GM18517 (cell line): ENCODE measurements at regions not wholly inside any gene's neighbourhood (a gene's known extent, or its start where the extent isn't known, plus 50 kb on each side); places are given as distances from the start of the nearest gene placed in this dataset.

Source experiments
- ATAC-seq: cut with Tn5 transposase; IDR thresholded peaks from one replicate; pipeline ENCODE4 v1.9.1; 2021; ENCODE audit warnings: mild to moderate bottlenecking, moderate library complexity; ENCODE audit not compliant: unreplicated experiment

- ATAC-seq, result no peak
Observed at GRCh38 chr3:182606905-182607504, 186.3 kb upstream of the ATP11B start.

DNA sequence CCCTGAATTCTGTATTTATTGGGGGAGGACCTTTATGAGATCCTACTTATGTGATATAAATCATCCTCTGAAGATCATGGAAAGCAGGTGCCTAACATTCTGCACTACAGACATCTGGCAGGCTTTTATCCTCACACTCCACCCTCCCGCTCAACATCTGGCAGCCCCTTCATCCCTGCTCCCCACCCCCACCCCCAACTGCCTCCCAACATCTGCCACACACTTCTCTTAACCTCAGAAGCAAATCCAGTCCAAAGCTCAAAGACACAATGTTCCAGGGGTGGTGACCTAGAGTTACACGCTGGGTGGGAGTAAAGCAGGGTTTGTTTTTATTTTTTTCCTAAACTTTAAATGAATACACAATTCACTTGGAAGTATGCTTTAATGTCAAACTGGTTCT is 184.5 kb upstream of the ATP11B start:
- ATAC-seq, result no peak

DNA sequence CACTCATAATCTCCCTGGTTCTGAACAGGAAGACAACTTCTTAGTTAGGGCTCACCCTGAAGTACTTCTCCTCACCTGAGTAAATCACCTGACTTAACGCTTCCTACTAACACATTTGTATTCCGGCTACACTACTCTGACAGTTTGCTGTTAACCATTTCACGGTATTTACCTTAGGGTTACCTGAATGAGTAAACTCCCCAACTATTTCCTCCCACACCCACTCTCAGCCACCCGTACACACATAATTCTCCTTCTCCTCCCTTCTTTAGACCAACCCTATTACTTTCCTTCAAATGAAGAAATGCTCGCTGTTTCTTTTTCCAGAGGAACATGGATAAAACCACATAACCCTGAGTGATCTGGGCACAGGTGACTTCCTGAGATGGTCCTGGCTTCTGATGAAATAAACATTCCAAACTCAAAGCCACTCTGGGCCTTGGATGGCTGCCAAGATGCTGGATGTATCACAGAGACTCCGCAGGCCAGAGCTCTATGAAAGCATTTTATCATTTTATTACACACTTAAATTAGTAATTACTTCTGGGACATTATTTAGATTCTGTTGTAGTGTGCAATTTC is 183.6 kb upstream of the ATP11B start:
- ATAC-seq, result no peak

GRCh38 chr3:182612332-182612731 is 181.0 kb upstream of the ATP11B start:
- no peak for ATAC-seq

DNA sequence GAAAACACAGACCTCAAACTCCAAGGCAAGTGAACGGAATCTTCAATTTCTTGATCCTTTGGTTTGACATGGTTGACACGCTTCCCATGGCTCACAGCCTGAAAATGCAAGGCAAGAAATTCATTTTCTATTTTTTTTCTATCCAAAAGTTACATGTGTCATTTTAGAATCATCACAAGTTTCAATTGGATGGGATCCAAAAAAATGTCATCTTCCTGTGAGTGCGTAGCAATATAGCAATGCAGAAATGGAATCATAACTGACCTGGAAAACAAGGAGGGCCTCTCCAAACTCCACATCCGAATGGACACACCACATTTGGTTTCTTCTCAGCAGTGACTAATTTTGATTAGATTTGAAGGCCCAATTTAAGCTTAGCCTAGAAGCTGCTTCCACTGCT is 175.8 kb upstream of the ATP11B start:
- no peak for ATAC-seq

GRCh38 chr3:182618085-182618732 is 175.1 kb upstream of the ATP11B start:
- no peak for ATAC-seq

- no peak for ATAC-seq
Observed at GRCh38 chr3:182618981-182619591, 174.2 kb upstream of the ATP11B start.

GRCh38 chr3:182620723-182621434 is 172.4 kb upstream of the ATP11B start:
- no peak for ATAC-seq

DNA sequence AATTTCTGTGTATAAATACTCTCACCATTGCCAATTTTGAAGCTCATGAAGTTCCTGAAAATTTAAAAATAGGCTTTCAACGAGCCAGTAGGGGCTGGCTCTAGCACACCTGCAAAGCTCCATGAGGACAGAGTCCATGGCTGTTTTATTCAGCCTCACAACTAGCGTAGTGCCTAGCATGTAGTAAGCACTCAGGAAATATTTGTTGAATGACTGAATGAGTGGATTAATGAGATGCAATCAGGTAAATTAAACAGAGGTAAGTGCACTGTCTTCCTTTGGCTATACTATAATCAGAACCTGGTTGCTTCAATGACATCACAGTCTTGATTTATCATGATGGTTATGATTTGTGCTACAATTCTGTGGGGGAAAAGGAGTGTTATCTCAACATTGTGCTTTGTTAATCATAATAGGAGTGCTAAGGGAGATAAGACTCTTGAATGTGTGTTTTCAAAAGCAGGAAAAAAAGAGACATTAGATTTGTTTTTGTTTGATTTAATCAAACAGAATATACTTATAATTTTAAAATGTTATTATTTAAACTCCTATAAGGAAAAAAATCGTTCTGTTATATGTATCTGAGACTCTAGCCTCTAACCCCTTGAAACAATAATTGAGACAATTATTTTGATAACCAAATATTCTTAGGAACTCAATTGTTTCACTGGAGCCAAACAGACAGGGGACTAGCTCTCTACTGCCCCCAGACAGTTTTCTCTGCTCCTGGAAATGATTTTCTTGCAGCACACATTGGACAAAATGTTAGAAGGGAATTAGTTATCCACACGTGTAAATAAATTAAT is 171.7 kb upstream of the ATP11B start:
- no peak for ATAC-seq

- ATAC-seq, result no peak
Observed at GRCh38 chr3:182622241-182622545, 171.1 kb upstream of the ATP11B start.

- ATAC-seq, result no peak
Observed at GRCh38 chr3:182626484-182627467, 166.5 kb upstream of the ATP11B start.

GRCh38 chr3:182628531-182628930 is 164.8 kb upstream of the ATP11B start:
- ATAC-seq, result no peak

DNA sequence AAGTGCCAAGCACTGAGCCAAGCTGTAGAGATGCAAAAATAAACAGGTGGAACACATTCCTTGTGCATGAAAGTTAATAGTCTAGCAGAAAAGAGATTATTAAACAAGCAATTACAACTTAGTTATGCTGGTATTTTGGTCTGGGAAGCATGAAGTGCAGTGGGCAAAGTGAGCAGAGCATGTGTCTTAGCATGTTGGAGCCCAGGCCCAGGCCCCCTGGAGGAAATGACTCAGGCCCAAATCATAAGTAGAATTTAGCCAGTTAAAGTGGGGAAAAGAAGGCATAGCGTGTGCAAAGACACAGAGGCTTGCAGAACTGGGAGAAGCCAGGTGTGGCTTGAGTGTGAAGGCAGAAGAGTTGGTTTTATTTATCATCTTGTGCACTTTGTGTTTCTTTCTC is 163.8 kb upstream of the ATP11B start:
- no peak for ATAC-seq

GRCh38 chr3:182631183-182632076 is 161.9 kb upstream of the ATP11B start:
- ATAC-seq, result no peak

DNA sequence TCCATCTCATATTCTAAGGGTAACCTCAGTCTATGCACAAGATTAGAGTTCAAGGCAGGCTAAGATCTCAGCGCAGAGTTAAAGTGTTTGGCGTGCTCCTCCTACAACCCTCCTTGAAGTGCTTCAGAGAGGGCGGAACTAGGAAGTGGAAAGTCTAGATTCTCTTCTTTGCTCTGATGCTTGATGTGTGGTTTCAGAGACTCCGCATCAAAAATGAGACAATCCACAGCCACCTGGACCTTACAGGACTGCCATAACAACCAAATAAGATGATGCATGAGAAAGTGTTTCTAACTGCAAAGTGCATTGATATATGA is 161.3 kb upstream of the ATP11B start:
- ATAC-seq, result no peak

- ATAC-seq, result no peak
Observed at GRCh38 chr3:182633186-182633585, 160.1 kb upstream of the ATP11B start.

DNA sequence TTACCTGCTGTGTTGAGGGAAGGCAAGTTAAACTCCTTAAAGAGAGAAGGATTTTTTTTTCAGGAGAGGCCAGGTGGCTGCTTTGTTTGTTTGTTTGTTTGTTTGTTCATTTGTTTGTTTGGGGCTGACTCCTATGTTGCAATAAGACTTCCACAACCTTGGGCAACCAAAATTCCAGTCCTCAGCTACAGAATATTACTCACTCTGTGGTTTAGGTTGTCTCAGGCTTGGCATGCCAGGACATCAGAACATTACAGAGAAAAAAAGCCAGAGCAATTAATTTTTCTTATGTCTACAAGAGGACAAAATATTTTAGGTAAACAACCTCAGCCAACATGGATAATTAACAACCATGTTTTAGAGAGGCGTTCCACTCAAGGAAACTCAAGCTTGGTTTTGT is 156.7 kb upstream of the ATP11B start:
- no peak for ATAC-seq

DNA sequence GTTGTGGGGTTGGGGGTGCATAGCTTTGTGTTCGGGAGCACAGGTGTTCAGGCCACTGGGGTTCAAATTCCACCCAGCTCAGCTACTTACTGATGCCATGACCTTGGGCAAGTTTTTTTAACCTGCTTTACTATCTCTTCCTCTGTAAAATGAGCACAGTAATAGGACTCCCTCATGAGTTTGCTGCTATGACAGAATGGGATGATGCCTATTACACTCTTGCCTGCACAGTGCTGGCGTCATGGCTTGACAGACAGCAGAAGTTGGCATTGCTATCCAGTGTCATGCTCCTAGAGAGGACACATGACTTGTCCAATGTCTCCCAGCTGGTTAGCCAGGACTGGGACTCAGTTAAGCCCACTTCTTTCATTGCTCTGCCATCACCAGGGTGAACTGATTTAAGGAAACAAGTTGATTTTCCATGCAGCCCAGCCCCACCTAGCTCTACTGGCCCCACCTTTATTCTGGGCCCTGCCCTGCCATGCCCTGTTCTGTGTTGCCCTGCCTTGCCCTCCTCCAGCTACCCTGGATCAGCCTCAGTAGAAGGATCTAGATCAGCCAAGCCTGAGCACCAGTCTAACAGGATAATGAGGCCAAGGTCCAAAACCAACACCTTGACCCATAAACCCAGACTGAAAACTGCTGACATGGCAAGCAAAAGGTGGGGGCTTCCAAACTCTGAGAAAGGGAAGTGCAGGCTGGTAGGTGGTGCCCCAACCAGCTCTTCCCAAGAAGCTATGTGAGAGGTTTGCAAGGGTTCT is 155.8 kb upstream of the ATP11B start:
- ATAC-seq, result no peak
